ENCODE measurements at regions not wholly inside any gene's neighbourhood (a gene's known extent, or its start where the extent isn't known, plus 50 kb on each side); places are given as distances from the start of the nearest gene placed in this dataset.

DNA sequence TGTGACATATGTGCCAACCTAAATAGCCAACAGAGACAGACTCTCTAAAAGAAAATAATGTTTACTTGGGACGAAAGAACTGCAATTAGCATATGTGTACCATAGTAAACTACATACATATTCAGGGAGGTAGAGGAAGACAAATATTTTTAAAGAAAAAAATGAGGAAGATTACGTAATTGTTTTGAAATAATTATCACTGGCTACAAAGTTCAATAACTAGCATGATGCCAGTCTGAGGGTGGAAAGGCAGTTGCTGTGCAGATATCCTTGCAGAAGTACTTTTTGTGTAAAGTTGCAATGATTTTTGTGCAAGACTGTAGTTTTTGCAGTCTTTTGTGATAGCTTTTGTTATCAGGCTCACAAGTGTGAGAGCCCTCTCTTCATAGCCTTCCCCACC is 103.3 kb upstream of the ANO5 start:
- H3K79me2 ChIP-seq (ENCODE audit: control insufficient read depth, insufficient read depth, low read length) = no peaks in the 10 kb centered on the region
- no peaks in the 10 kb centered on the region for H3K36me3 ChIP-seq (ENCODE audit: control insufficient read depth, insufficient read depth, low read length)
- no TSS peak for BruUV-seq (replicated peaks)
- ATAC-seq = no peak
- H3K4me3 ChIP-seq = no peak overlapping the region
- H2AFZ ChIP-seq (ENCODE audit: low read depth, low read length) = no peak overlapping the region
- no peak overlapping the region for H3K9ac ChIP-seq (ENCODE audit: insufficient read depth in 1 of 2, low read depth in 2 of 2, low read length in 2 of 2)
- in situ Hi-C loops (cut with MboI) = no loop called here
- H3K9me3 ChIP-seq (replicated peaks; ENCODE audit: control insufficient read depth, insufficient read depth, low read depth, low read length) = no peaks in the 10 kb centered on the region; the same call in none of the 2 replicates
- H3K4me2 ChIP-seq (ENCODE audit: insufficient read depth, low read length) = no peak overlapping the region
- intact Hi-C loops (cut with micrococcal nuclease) = no loop called here
- H3K9me1 ChIP-seq (ENCODE audit: control insufficient read depth, insufficient read depth, low read length) = no peaks in the 10 kb centered on the region
- TF ChIP-seq NFATC3 (IDR thresholded peaks at IDR 0.05) = no peak
- TF ChIP-seq IFI16 (CRISPR knock-in tag; IDR thresholded peaks at IDR 0.05) = no peak
- no peak for TF ChIP-seq POLR2AphosphoS5 (IDR thresholded peaks at IDR 0.05; ENCODE audit: control insufficient read depth, insufficient read depth, low read depth, low read length)
- no peak for TF ChIP-seq ZNF23 (CRISPR knock-in tag; IDR thresholded peaks at IDR 0.05)
- TF ChIP-seq TBP (optimal IDR thresholded peaks at IDR 0.05; ENCODE audit: low read depth, low read length) = no peak
- TF ChIP-seq RUNX1 (IDR thresholded peaks at IDR 0.05; ENCODE audit: low read depth) = no peak
- no peak for TF ChIP-seq ASH1L (IDR thresholded peaks at IDR 0.05; ENCODE audit: borderline replicate concordance, low read depth, partially characterized antibody)
- no peak for TF ChIP-seq HMG20B (CRISPR knock-in tag; IDR thresholded peaks at IDR 0.05)
- TF ChIP-seq PHF21A (IDR thresholded peaks at IDR 0.05; ENCODE audit: borderline replicate concordance, low read depth) = no peak
- no peak for TF ChIP-seq HMBOX1 (IDR thresholded peaks at IDR 0.05)
- TF ChIP-seq ZNF785 (CRISPR knock-in tag; IDR thresholded peaks at IDR 0.05) = no peak
- no peak for TF ChIP-seq ZNF41 (CRISPR knock-in tag; conservative IDR thresholded peaks at IDR 0.05)
- no peak for TF ChIP-seq ZNF232 (CRISPR knock-in tag; IDR thresholded peaks at IDR 0.05)
- TF ChIP-seq NR3C1 (CRISPR knock-in tag; IDR thresholded peaks at IDR 0.05) = no peak
- TF ChIP-seq, protein P1, sequence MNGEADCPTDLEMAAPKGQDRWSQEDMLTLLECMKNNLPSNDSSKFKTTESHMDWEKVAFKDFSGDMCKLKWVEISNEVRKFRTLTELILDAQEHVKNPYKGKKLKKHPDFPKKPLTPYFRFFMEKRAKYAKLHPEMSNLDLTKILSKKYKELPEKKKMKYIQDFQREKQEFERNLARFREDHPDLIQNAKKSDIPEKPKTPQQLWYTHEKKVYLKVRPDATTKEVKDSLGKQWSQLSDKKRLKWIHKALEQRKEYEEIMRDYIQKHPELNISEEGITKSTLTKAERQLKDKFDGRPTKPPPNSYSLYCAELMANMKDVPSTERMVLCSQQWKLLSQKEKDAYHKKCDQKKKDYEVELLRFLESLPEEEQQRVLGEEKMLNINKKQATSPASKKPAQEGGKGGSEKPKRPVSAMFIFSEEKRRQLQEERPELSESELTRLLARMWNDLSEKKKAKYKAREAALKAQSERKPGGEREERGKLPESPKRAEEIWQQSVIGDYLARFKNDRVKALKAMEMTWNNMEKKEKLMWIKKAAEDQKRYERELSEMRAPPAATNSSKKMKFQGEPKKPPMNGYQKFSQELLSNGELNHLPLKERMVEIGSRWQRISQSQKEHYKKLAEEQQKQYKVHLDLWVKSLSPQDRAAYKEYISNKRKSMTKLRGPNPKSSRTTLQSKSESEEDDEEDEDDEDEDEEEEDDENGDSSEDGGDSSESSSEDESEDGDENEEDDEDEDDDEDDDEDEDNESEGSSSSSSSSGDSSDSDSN (IDR thresholded peaks at IDR 0.05; ENCODE audit: borderline replicate concordance in 1 of 2, low read depth in 2 of 2, low read length in 2 of 2) = no peak
- TF ChIP-seq POLR2AphosphoS2 (IDR thresholded peaks at IDR 0.05; ENCODE audit: low read length) = no peak
- no peaks in the 10 kb centered on the region for H3K27me3 ChIP-seq (ENCODE audit: control insufficient read depth in 2 of 2, insufficient read depth in 2 of 2, low read length in 2 of 2)
- WGBS (ENCODE audit: insufficient coverage, low coverage, missing lambda C conversion rate) = 0% methylated on average over 2 of the region's 2 CpGs
- FAIRE-seq = no peak
- ChIA-PET CTCF (ENCODE audit: low intra/inter-chr PET ratio) (no interaction called here), POLR2A (no interaction called here)
- no peak overlapping the region for H3K27ac ChIP-seq (ENCODE audit: extremely low read depth, low read depth, low read length)
- no peaks in the 10 kb centered on the region for H4K20me1 ChIP-seq (replicated peaks; ENCODE audit: control insufficient read depth, insufficient read depth, low read length)
- H3K4me1 ChIP-seq (replicated peaks in 1 of 2; ENCODE audit: control insufficient read depth in 2 of 2, insufficient read depth in 2 of 2, low read length in 2 of 2) = no peaks in the 10 kb centered on the region
- DNase-seq (ENCODE audit: extremely low read depth in 1 of 4, low spot score in 3 of 4) = no peak
